ENCODE measurements at regions not wholly inside any gene's neighbourhood (a gene's known extent, or its start where the extent isn't known, plus 50 kb on each side); places are given as distances from the start of the nearest gene placed in this dataset.

DNA sequence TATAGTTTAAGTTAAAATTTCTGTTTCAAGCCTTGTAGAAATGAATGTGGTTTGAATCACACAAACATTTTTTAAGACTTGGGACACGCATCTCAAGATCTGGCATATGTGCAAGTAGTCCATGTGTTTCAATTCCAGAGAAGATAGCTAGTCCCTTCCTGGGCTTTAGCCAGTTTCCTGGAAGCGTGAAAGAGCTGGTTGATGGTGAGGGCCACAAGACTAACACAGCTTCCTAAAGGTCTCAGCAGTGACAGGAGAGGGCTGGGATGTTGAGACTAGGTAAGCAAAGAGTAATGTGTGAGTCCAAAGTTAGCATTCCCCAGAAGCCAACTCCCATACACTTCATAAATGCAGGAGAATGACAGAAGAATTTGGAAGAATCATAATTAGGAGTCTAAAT lies 111.9 kb upstream of the MAP2 start:
- TF ChIP-seq EZH2phosphoT487 (IDR thresholded peaks at IDR 0.05; ENCODE audit: borderline replicate concordance, low read depth) = no peak
- TF ChIP-seq, protein P1, sequence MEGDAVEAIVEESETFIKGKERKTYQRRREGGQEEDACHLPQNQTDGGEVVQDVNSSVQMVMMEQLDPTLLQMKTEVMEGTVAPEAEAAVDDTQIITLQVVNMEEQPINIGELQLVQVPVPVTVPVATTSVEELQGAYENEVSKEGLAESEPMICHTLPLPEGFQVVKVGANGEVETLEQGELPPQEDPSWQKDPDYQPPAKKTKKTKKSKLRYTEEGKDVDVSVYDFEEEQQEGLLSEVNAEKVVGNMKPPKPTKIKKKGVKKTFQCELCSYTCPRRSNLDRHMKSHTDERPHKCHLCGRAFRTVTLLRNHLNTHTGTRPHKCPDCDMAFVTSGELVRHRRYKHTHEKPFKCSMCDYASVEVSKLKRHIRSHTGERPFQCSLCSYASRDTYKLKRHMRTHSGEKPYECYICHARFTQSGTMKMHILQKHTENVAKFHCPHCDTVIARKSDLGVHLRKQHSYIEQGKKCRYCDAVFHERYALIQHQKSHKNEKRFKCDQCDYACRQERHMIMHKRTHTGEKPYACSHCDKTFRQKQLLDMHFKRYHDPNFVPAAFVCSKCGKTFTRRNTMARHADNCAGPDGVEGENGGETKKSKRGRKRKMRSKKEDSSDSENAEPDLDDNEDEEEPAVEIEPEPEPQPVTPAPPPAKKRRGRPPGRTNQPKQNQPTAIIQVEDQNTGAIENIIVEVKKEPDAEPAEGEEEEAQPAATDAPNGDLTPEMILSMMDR (IDR thresholded peaks at IDR 0.05) = no peak
- no peak for TF ChIP-seq EP300 (IDR thresholded peaks at IDR 0.05; ENCODE audit: borderline replicate concordance in 1 of 2, low read depth in 1 of 2, low read length in 1 of 2)
- no peak for TF ChIP-seq RAD21 (IDR thresholded peaks at IDR 0.05; ENCODE audit: low read length)

Data from SK-N-SH (cell line).